Lung (tissue), 11 donors: ENCODE measurements at regions not wholly inside any gene's neighbourhood (a gene's known extent, or its start where the extent isn't known, plus 50 kb on each side); places are given as distances from the start of the nearest gene placed in this dataset.

Experiments used
- ATAC-seq: fragments of 200-7000 bp; cut with Tn5 transposase; one replicate; pipeline ENCODE4 v1.9.1; 2020; ENCODE audit warnings: moderate number of reproducible peaks; ENCODE audit not compliant: insufficient read depth, low FRiP score
- DNase-seq, 3 donors: peaks; one replicate each; pipeline ENCODE4 v3.0.0-alpha.2; 2013 to 2017
- H3K27ac ChIP-seq, 2 donors: one replicate each; pipeline ENCODE4 v1.5.1; 2013; ENCODE audit warnings: mild to moderate bottlenecking in 2 of 2, moderate library complexity in 2 of 2, control low read depth in 1 of 2, inconsistent platforms in 1 of 2, low read depth in 1 of 2, low read length in 1 of 2
- H3K27me3 ChIP-seq, 3 donors: one replicate each; pipeline ENCODE4 v1.5.1; 2013; ENCODE audit warnings: low read length in 2 of 3; ENCODE audit not compliant: control insufficient read depth in 3 of 3, insufficient read depth in 3 of 3
- H3K36me3 ChIP-seq, 4 donors: one replicate each; pipeline ENCODE4 v1.5.1; 2013; ENCODE audit warnings: low read length in 4 of 4, mild to moderate bottlenecking in 1 of 4, moderate library complexity in 1 of 4; ENCODE audit not compliant: control insufficient read depth in 4 of 4, insufficient read depth in 4 of 4
- H3K4me1 ChIP-seq, 5 donors: one replicate each; pipeline ENCODE4 v1.5.1; 2013; ENCODE audit warnings: low read length in 5 of 5, mild to moderate bottlenecking in 2 of 5, moderate library complexity in 1 of 5; ENCODE audit not compliant: control insufficient read depth in 5 of 5, insufficient read depth in 5 of 5
- H3K4me3 ChIP-seq: one replicate; pipeline ENCODE4 v1.5.1; 2013; ENCODE audit warnings: mild to moderate bottlenecking, control low read depth, moderate library complexity
- H3K9ac ChIP-seq, 2 donors: one replicate each; pipeline ENCODE4 v1.5.1; 2013; ENCODE audit warnings: low read length in 2 of 2, control low read depth in 1 of 2; ENCODE audit not compliant: insufficient read depth in 1 of 2
- H3K9me3 ChIP-seq, 4 donors: one replicate each; pipeline ENCODE4 v1.5.1; 2013; ENCODE audit warnings: low read length in 3 of 4, mild to moderate bottlenecking in 1 of 4, moderate library complexity in 1 of 4; ENCODE audit not compliant: control insufficient read depth in 4 of 4, insufficient read depth in 3 of 4
- CTCF ChIP-seq: IDR thresholded peaks from 2 replicates; pipeline ENCODE4 v1.5.1; 2012; ENCODE audit warnings: mild to moderate bottlenecking; ENCODE audit errors: control extremely low read depth, extremely low read depth
- WGBS, 2 donors: extraction: QIAGEN DNeasy Blood & Tissue Kit; methylation state at CpG; one replicate each; pipeline ENCODE4 v1.1.7; 2013; 5-methylcytosine and 5-hydroxymethylcytosine counted together
- donor health status: control.
- donor health status: control.
- donor health status: Bipolar disorder and iron deficiency.
- donor health status: healthy.
- donor health status: DM: yes; HTN: yes; CAD: no.

GRCh38 chr5:135704616-135705015 lies 125.8 kb upstream of the CXCL14 start:
- no peak overlapping the region for H3K9ac ChIP-seq
- no peak overlapping the region for H3K27ac ChIP-seq
- H3K9me3 ChIP-seq = no peaks in the 10 kb centered on the region
- H3K36me3 ChIP-seq = no peaks in the 10 kb centered on the region
- H3K27me3 ChIP-seq = no peaks in the 10 kb centered on the region
- H3K4me1 ChIP-seq = no peaks in the 10 kb centered on the region
- no peak for TF ChIP-seq CTCF
- DNase-seq (no peak), ATAC-seq (no peak)
- WGBS, 2 donors = 62 to 83% methylated on average over 2 of the region's 2 CpGs
- no peak overlapping the region for H3K4me3 ChIP-seq

- Histone ChIP-seq H3K9me3 (no peaks in the 10 kb centered on the region), H3K9ac (no peak overlapping the region), H3K27me3 (no peaks in the 10 kb centered on the region), H3K4me1 (no peaks in the 10 kb centered on the region), H3K4me3 (no peak overlapping the region), H3K27ac (no peak overlapping the region), H3K36me3 (no peaks in the 10 kb centered on the region)
- no peak for TF ChIP-seq CTCF
- no peak for DNase-seq
- ATAC-seq = no peak
- 82 to 84% methylated on average over 4 of the region's 4 CpGs for WGBS, 2 donors
These were observed 124.3 kb upstream of the CXCL14 start for GRCh38 chr5:135703016-135703550.

GRCh38 chr5:135702191-135702590 lies 123.4 kb upstream of the CXCL14 start:
- 90 to 94% methylated on average over 6 of the region's 6 CpGs for WGBS, 2 donors
- TF ChIP-seq CTCF = no peak
- Histone ChIP-seq H3K27me3 (no peaks in the 10 kb centered on the region), H3K4me1 (no peaks in the 10 kb centered on the region), H3K9me3 (no peaks in the 10 kb centered on the region), H3K9ac (no peak overlapping the region), H3K36me3 (no peaks in the 10 kb centered on the region), H3K27ac (no peak overlapping the region), H3K4me3 (no peak overlapping the region)
- no peak for DNase-seq
- no peak for ATAC-seq

- WGBS, 2 donors = 89 to 95% methylated on average over 4 of the region's 4 CpGs
- no peaks in the 10 kb centered on the region for H3K36me3 ChIP-seq
- ATAC-seq (no peak), DNase-seq (no peak)
- no peak overlapping the region for H3K27ac ChIP-seq
- H3K4me3 ChIP-seq = no peak overlapping the region
- H3K9ac ChIP-seq = no peak overlapping the region
- H3K27me3 ChIP-seq = no peaks in the 10 kb centered on the region
- H3K9me3 ChIP-seq = peaks cover 0 to 3% (median 0%) of the 10 kb centered on the region in 4 donors
- TF ChIP-seq CTCF = no peak
- peaks cover 0 to 7% (median 0%) of the 10 kb centered on the region in 5 donors for H3K4me1 ChIP-seq
These were observed 121.9 kb upstream of the CXCL14 start for GRCh38 chr5:135700731-135701130.
